Heart right ventricle (tissue), 16 donors: ENCODE measurements at regions not wholly inside any gene's neighbourhood (a gene's known extent, or its start where the extent isn't known, plus 50 kb on each side); places are given as distances from the start of the nearest gene placed in this dataset.
A peak's percentile ranks its signal among the peaks of the same experiment; 100 is the strongest.

ENCODE experiments used
- ATAC-seq, 8 donors: fragments of 200-7000 bp; cut with Tn5 transposase; one replicate each; pipeline ENCODE4 v1.9.1; 2020; ENCODE audit warnings: mild to moderate bottlenecking in 8 of 8, moderate library complexity in 8 of 8, moderate number of reproducible peaks in 1 of 8
- DNase-seq, 2 donors: peaks; one replicate each; pipeline ENCODE4 v3.0.0-alpha.2; 2020
- H3K27ac ChIP-seq, 10 donors: fragments of 200-600 bp; sonication (generic) in 2 of 10; one replicate each; pipeline versions ENCODE4 v1.5.0 to v1.8.0; 2020 to 2022; ENCODE audit warnings: mild to moderate bottlenecking in 3 of 10
- H3K27me3 ChIP-seq, 7 donors: fragments of 200-600 bp; one replicate each; pipeline ENCODE4 v1.8.0; 2021 to 2022; ENCODE audit warnings: mild to moderate bottlenecking in 2 of 7
- H3K36me3 ChIP-seq, 9 donors: fragments of 200-600 bp; sonication (generic) in 1 of 9; one replicate each; pipeline versions ENCODE4 v1.5.0 to v1.8.0; 2020 to 2022; ENCODE audit warnings: mild to moderate bottlenecking in 2 of 9
- H3K4me1 ChIP-seq, 9 donors: fragments of 200-600 bp; sonication (generic) in 1 of 9; one replicate each; pipeline versions ENCODE4 v1.5.0 to v1.8.0; 2020 to 2022; ENCODE audit warnings: mild to moderate bottlenecking in 4 of 9
- H3K4me3 ChIP-seq, 10 donors: fragments of 200-600 bp; sonication (generic) in 2 of 10; one replicate each; pipeline versions ENCODE4 v1.5.0 to v1.8.0; 2020 to 2022; ENCODE audit warnings: mild to moderate bottlenecking in 7 of 10, moderate library complexity in 2 of 10
- H3K9me3 ChIP-seq, 11 donors: fragments of 200-600 bp in 10 of 11; sonication (generic) in 2 of 11; one replicate each; pipeline versions ENCODE4 v1.5.0 to v1.8.0; 2013 to 2022; ENCODE audit warnings: mild to moderate bottlenecking in 2 of 11, control low read depth in 1 of 11, moderate library complexity in 1 of 11
- WGBS, 2 donors: extraction: QIAGEN DNeasy Blood & Tissue Kit; methylation state at CpG; one replicate each; pipeline ENCODE4 v1.1.7; 2013; ENCODE audit warnings: inconsistent platforms in 1 of 2; 5-methylcytosine and 5-hydroxymethylcytosine counted together
- intact Hi-C, 10 donors: fragments of 100-400 bp; cut with DNase I; formaldehyde crosslinking; loops; one replicate each; pipeline versions ENCODE4 v1.11.1 to v1.14.2; 2022
- TF ChIP-seq, protein P1 (sequence below), 9 donors: fragments of 200-600 bp; sonication (generic) in 2 of 9; IDR thresholded peaks; one replicate each; pipeline versions ENCODE4 v1.5.0 to v1.8.0; 2021 to 2022; ENCODE audit warnings: antibody characterized with exemption in 9 of 9, mild to moderate bottlenecking in 5 of 9, moderate library complexity in 1 of 9
- donor health status: Arrhythmogenic right ventricular cardiomyopathy.
- donor health status: ischemic (EF 13 %, LVEDD 7.1; RV severe dilation, severe dysfunction).
- donor health status: healthy with polysubstance abuse.
- donor health status: DM: no; HTN: yes; CAD: no.
- donor health status: DM: no; HTN: no; CAD: no.
- donor health status: ischemic (EF 25% LVEDD 6.9; RV normal size, moderate dysfunction).
- donor health status: ischemic (EF 25% LVEDD 5.7; RV mildly dilated, moderate dysfunction).
- donor health status: healthy.
- donor health status: DM: yes; HTN: yes; CAD: no.
- donor health status: Ischemic cardiomyopathy.
- donor health status: ischemic (EF 35%, LVEDD 5.7; RV mildly dilated, moderate dysfunction).
- donor health status: nonischemic (EF 11% LVEDD 7.7; RV severe dilation, severe dysfunction).
- donor health status: DM: yes; HTN: yes; CAD: no.
- donor health status: PGD.
- donor health status: ischemic (EF 29% LVEDD 5.4; RV normal size, mild dysfunction).
- donor health status: nonischemic (EF 23%, LVEDD 6.1; RV moderate dilation, normal function).

DNA sequence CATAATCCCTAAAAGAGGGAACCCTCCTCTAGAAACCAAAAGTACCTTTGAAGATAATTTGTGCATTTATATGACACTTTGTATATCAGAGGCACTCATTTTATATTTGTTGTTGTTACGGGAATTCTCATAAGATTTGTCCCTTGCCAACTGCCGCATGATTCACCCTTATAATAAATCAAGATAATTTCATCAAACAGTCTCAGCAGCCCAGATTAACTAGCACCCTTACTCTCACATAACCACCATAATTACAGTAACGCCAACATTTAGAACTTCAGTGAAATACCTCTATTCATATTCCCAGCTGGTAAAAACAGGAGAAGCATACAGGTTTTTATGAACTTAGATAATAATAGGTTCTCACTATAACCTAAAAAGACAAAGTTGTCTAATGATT lies 271.9 kb downstream of the LRRC3B start:
- Histone ChIP-seq H3K36me3 (no peaks in the 10 kb centered on the region), H3K9me3 (peaks cover 0 to 3% (median 0%) of the 10 kb centered on the region in 11 donors), H3K27me3 (no peaks in the 10 kb centered on the region), H3K27ac (no peak overlapping the region), H3K4me3 (no peak overlapping the region), H3K4me1 (no peaks in the 10 kb centered on the region)
- TF ChIP-seq, protein P1, sequence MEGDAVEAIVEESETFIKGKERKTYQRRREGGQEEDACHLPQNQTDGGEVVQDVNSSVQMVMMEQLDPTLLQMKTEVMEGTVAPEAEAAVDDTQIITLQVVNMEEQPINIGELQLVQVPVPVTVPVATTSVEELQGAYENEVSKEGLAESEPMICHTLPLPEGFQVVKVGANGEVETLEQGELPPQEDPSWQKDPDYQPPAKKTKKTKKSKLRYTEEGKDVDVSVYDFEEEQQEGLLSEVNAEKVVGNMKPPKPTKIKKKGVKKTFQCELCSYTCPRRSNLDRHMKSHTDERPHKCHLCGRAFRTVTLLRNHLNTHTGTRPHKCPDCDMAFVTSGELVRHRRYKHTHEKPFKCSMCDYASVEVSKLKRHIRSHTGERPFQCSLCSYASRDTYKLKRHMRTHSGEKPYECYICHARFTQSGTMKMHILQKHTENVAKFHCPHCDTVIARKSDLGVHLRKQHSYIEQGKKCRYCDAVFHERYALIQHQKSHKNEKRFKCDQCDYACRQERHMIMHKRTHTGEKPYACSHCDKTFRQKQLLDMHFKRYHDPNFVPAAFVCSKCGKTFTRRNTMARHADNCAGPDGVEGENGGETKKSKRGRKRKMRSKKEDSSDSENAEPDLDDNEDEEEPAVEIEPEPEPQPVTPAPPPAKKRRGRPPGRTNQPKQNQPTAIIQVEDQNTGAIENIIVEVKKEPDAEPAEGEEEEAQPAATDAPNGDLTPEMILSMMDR (IDR thresholded peaks at IDR 0.05) = no peak
- ATAC-seq = no peak
- DNase-seq = no peak
- intact Hi-C loops = no loop called here
- 84 to 92% methylated on average over 3 of the region's 3 CpGs for WGBS, 2 donors

DNA sequence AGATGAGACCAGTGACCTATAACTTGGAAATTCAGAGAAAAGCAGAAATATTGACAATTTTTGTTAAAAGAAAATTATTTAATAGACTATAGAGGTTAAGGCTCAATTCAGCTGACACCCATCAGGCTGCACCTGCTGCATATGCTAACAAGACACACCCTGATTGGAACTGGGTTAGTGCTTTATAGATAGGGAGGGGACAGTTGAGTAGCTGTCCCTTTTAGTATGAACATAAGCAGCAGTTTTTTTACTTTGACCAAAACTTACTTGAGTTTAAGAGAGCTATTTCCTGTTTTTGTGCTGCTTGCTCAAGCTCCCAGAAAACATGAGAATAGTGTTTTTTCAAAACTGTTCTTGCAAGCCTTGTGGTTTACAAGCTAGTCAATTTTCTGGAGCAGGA lies 292.6 kb downstream of the LRRC3B start:
- no peaks in the 10 kb centered on the region for H3K4me1 ChIP-seq
- no peak overlapping the region for H3K4me3 ChIP-seq
- H3K36me3 ChIP-seq = no peaks in the 10 kb centered on the region
- DNase-seq = no peak
- intact Hi-C loops = no loop called here
- TF ChIP-seq, protein P1 (IDR thresholded peaks at IDR 0.05) = no peak
- ATAC-seq = no peak
- no peaks in the 10 kb centered on the region for H3K27me3 ChIP-seq
- no peak overlapping the region for H3K27ac ChIP-seq
- peaks cover 0 to 3% (median 0%) of the 10 kb centered on the region in 11 donors for H3K9me3 ChIP-seq

DNA sequence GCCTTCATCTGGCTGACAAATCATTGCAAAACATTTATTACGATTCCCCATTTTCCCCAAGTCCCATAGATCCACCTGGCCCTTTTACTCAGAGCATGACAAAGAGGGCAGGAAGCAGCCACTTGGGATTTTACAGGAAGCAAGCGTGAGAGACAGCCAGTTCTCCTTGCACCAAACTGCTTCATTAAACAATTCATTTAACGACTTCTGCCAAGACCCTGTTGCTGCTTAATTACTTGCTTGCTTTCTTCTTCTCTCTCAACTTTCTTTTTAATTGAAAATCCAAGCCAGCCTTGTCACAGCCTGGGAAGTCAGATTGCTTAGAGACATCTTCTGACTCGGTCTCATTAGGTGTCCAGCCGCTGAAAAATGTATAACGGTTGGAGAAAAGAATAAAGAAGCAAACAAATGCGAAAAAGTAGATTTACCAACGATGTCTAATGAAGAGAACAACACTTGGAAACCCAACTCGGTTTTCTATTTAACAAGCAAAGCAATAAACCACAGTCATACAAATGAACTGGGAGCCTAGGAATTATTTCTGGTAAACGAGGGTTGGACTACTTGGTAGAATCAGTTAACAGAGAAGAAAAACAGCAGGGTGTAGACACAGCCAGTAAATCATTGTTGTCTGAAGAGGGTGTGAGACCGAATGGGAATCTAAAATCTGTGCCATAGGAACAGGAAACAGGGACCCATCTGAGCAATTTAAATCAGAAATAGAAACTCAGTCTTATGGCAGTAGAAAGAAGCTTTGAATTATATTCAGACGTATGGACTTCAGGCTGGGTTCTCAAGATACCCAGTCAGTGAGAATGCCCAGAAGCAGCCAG lies 298.3 kb downstream of the LRRC3B start:
- TF ChIP-seq, protein P1 (IDR thresholded peaks at IDR 0.05) = no peak
- no peaks in the 10 kb centered on the region for H3K36me3 ChIP-seq

DNA sequence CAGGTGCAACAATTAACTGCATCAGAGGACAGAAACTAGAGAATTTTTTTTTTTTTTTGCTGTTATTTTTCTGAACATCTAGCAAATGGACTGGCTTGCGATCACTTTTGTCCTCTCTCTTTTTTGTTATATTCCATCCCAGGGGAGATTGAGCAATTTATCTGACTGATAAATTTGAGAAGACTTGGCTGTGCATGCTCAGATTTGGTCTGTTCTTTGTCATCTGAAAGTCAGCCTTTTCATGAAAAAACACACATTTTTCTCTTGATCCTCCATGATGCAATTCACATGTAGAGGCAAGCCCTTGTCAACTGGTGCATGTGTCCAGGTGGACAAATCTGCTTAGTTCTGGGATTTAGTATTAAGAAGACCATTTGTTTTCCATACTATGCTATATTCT lies 309.3 kb downstream of the LRRC3B start:
- WGBS, 2 donors = 0 to 82% methylated on average over 1 of the region's 1 CpG
- ATAC-seq = no peak
- DNase-seq = no peak
- Histone ChIP-seq H3K4me3 (no peak overlapping the region), H3K4me1 (no peaks in the 10 kb centered on the region), H3K27me3 (no peaks in the 10 kb centered on the region), H3K27ac (no peak overlapping the region), H3K9me3 (peaks cover 0 to 2% (median 0%) of the 10 kb centered on the region in 11 donors), H3K36me3 (no peaks in the 10 kb centered on the region)
- intact Hi-C loops = no loop called here
- TF ChIP-seq, protein P1 (IDR thresholded peaks at IDR 0.05) = no peak

More for the DNA sequence above, 298.3 kb downstream of the LRRC3B start:
- WGBS, 2 donors = 51 to 55% methylated on average over 12 of the region's 12 CpGs
- H3K4me3 ChIP-seq = no peak overlapping the region
- H3K9me3 ChIP-seq = peaks cover 0 to 4% (median 0%) of the 10 kb centered on the region in 11 donors
- intact Hi-C loops = no loop called here
- H3K27me3 ChIP-seq = no peaks in the 10 kb centered on the region
- ATAC-seq (peak in 2 of 8 donors; percentile 7 to 45), DNase-seq (no peak)
- H3K27ac ChIP-seq = no peak overlapping the region
- H3K4me1 ChIP-seq = peaks cover 0 to 5% (median 0%) of the 10 kb centered on the region in 9 donors
